Upper lobe of left lung (tissue), 4 donors: ENCODE measurements at regions not wholly inside any gene's neighbourhood (a gene's known extent, or its start where the extent isn't known, plus 50 kb on each side); places are given as distances from the start of the nearest gene placed in this dataset.

Source experiments
- POLR2A ChIP-seq, 4 donors: fragments of 450-650 bp; IDR thresholded peaks; one replicate each; pipeline ENCODE4 v1.5.1; 2016 to 2017; ENCODE audit warnings: antibody characterized with exemption in 4 of 4, mild to moderate bottlenecking in 2 of 4
- POLR2AphosphoS5 ChIP-seq, 2 donors: sonication (generic); formaldehyde crosslinking; IDR thresholded peaks; one replicate each; pipeline ENCODE4 v1.5.1; 2017; ENCODE audit warnings: antibody characterized with exemption in 2 of 2

GRCh38 chr5:159419576-159419975, 89.3 kb upstream of the IL12B start:
- TF ChIP-seq POLR2A (IDR thresholded peaks at IDR 0.05) (no peak), POLR2AphosphoS5 (IDR thresholded peaks at IDR 0.05) (no peak)
